ENCODE measurements at regions not wholly inside any gene's neighbourhood (a gene's known extent, or its start where the extent isn't known, plus 50 kb on each side); places are given as distances from the start of the nearest gene placed in this dataset.

DNA sequence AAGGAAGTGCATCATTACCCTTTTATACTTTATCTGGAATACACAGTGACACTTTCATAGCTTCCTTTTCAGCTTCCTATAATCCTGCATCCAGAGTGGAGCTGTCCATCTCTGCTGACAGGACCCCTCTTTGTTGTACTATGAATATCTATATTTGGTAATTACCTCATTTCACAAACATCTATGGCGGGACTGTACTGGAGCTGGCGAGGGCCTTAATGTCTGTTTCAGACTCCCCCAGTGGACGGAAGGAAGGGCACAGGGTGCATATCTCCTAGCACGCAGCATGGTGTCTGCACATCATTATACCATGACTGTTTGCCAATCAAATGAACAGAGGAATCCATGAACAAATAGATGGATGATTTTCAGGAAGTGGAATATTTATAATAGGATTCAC lies 142.3 kb downstream of the SOX11 start:
- ATAC-seq (ENCODE audit: poor library complexity), result no peak
- intact Hi-C loops (cut with DNase I), result no loop called here

GRCh38 chr2:5839550-5839949 lies 147.4 kb downstream of the SOX11 start:
- DNase-seq (no peak), ATAC-seq (ENCODE audit: poor library complexity) (no peak)
- intact Hi-C loops (cut with DNase I), result no loop called here

More for the DNA sequence above, 142.3 kb downstream of the SOX11 start:
- DNase-seq, result no peak

DNA sequence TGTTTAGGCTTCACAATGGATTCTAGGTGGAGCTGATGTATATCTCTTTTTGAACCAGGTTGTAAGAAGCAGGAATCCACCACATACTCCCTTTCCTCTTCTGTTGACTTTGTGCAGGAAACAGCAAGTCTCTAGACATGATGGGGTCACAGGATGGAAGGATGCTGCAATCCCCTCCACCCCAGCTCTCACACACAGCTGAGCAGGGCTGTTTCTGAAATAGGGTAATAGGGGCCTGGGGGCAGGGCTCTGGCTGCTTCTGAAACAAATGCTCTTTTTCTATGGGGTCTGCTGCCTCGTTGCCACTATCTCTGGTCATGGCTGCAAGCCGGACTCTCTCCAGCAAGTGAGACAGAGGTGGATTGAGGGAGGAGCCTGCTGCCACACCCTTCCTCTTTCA lies 148.9 kb downstream of the SOX11 start:
- intact Hi-C loops (cut with DNase I), result no loop called here
- DNase-seq (no peak), ATAC-seq (ENCODE audit: poor library complexity) (no peak)

GRCh38 chr2:5842326-5842725 lies 150.1 kb downstream of the SOX11 start:
- DNase-seq, result no peak
- intact Hi-C loops (cut with DNase I), result no loop called here
- no peak for ATAC-seq (ENCODE audit: poor library complexity)

DNA sequence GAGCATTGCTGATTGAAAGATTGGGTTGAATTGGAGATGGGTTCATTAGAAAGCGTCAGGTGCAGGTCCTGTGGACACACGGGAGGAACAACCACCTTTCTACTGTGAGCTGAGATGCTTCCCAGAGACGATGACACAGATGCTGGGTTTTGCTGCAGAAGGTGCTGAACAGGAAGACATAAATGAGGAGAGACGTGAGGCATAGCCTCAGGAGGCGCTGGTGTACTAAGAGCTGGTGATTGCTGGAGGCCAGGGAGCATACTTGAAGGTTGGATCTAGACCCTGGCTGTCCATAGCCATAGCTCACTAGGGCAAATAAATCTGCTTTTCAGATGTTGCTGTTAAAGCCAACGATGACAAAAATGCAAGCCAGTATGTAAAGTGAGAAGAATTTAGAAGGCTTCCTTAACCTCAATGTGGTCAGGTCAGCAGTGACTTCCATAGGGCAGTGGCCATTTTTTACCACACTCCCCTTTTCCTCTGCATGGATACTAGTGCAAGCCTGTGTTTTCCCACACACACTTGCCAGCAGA lies 153.7 kb downstream of the SOX11 start:
- DNase-seq (no peak), ATAC-seq (ENCODE audit: poor library complexity) (no peak)
- intact Hi-C loops (cut with DNase I), result no loop called here

- ATAC-seq (ENCODE audit: poor library complexity), result no peak
- intact Hi-C loops (cut with DNase I), result no loop called here
- DNase-seq, result no peak
Observed at GRCh38 chr2:5846881-5847280, 154.7 kb downstream of the SOX11 start.

DNA sequence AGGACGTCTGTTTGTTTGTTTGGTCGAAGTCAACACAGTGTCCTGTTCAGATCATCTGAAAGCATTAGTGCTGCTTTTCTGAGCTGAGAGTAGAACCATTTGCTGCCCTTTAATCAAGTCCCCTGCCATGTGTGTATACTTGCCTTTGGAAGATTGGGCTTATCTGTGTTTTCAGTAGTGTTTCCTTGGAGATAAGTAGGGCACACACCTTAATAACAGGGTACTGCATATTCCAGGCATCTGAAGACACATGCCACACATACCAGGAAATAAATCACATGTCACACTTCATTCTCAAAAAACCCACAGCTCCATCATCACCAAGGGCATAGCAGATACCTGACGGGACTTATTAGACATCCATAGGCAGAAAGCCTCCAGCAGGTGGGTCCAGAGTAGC lies 157.4 kb downstream of the SOX11 start:
- ATAC-seq (ENCODE audit: poor library complexity) (no peak), DNase-seq (no peak)
- intact Hi-C loops (cut with DNase I), result no loop called here

GRCh38 chr2:5851410-5851809 lies 159.2 kb downstream of the SOX11 start:
- intact Hi-C loops (cut with DNase I), result no loop called here
- ATAC-seq (ENCODE audit: poor library complexity), result no peak
- no peak for DNase-seq

- ATAC-seq (ENCODE audit: poor library complexity) (peak; percentile 57), DNase-seq (no peak)
- intact Hi-C loops (cut with DNase I), result no loop called here
Observed at GRCh38 chr2:5854797-5855196, 162.6 kb downstream of the SOX11 start.

- ATAC-seq (ENCODE audit: poor library complexity) (no peak), DNase-seq (no peak)
- intact Hi-C loops (cut with DNase I), result no loop called here
Observed at GRCh38 chr2:5867056-5867455, 174.9 kb downstream of the SOX11 start.

DNA sequence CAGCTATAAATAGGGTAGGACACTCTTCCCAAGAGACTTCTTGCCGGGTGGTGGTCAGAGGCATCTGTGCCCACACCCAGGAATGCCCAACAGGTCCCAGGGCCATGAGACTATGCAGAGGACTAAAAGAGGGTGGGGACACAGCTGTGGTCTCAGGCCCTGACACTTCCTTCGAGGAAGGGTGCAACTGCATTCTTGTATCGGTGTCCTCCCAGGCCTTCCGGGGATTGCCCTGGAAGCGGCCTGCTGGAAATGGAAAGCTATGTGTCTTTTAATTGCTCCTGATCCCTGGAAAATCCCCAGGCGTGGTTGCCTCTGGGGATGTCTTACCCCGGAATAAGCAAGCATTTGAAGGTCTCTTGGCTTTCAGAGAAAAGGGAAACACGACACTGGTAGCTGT lies 176.7 kb downstream of the SOX11 start:
- ATAC-seq (ENCODE audit: poor library complexity) (no peak), DNase-seq (no peak)
- intact Hi-C loops (cut with DNase I), result no loop called here

GRCh38 chr2:5869936-5870335 lies 177.8 kb downstream of the SOX11 start:
- intact Hi-C loops (cut with DNase I), result no loop called here
- DNase-seq, result no peak
- no peak for ATAC-seq (ENCODE audit: poor library complexity)

DNA sequence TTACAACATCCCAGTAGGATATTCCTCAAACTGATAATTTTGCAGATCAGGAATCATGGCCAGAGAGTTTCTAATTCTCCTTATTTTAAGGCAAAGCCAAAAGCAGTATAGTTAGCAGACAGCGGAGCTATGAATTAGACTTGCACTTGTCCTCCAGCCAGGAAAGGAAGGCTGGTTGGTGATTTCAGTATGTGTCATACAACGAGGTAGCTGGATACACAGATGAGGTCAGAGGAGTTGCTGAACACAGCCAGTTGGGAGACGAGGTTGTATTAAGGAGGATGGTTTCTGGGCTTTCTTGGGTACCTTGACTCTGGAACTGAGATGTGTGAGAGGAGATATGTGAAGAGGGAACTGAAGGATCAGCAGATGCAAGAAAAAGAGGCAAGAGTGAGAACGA lies 185.2 kb downstream of the SOX11 start:
- DNase-seq, result no peak
- no peak for ATAC-seq (ENCODE audit: poor library complexity)
- intact Hi-C loops (cut with DNase I), result no loop called here

DNA sequence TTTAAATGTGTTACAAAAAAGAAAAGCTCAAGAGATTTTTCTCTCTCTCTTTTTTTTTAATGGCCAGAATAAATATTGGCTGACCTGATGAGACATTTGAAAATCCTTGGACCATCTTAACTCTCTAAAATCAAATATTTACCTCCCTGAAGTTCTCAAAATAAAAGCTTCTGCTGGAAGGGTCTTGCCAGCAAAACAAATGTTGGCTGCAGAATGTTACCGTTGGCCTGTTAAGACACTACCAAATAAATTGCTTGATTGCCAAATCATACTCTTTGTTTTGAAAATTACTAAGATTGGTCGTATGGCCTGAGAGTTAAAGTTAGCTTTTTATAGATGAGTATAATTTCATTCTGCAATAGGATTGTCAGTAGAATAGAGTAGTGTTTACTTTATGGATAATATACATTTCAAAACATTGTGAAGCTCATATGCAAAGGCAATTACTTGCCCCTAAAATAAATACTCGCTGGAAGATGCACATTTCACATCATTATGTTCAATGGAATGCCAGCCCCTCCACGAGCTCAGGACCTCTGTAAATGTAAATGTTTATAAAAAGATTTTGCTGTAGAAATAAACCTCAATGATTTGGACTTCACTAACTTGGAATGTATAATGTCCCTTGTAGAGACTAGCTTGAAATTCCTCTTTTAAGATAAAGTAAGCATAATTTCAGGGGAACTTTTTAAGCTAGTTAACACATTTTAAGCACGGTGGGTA lies 193.4 kb downstream of the SOX11 start:
- intact Hi-C loops (cut with DNase I), result no loop called here
- ATAC-seq (ENCODE audit: poor library complexity) (no peak), DNase-seq (no peak)

DNA sequence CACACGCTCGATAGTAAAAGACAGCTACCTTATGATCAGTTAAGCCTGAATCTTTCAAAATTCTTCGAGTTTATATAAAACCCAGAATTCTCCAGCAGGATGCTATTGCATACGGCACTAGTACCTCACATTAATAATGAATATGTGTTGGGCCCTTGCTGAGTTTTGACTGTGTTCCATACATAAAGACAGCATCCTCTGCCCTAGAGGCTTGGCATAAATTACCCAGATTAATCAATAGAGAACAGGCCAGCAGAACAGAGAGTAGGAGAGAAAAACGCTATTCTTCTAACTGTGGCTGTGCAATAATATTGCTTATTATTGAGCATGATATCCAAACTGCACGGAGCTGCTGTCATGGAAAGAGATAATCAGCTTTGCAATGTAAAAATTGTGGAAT lies 194.3 kb downstream of the SOX11 start:
- DNase-seq (no peak), ATAC-seq (ENCODE audit: poor library complexity) (no peak)
- intact Hi-C loops (cut with DNase I), result no loop called here

DNA sequence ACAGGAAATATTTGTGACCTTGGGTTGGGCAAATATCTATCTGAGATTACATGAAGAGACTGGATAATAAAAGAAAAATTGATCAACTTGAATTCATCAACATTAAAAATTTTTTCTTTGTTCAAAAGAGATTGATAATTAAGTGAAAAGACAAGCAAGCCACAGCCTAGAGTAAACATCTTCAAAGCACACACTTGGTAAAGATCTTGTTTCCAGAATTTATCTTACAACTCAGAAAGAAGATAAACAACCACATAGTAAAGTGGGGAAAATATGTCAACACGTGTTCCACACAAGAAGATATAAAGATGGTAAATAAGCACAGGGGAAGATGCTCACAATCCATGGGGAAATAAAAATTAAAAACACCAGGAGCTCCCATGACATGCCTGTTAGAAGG lies 195.9 kb downstream of the SOX11 start:
- ATAC-seq (ENCODE audit: poor library complexity) (no peak), DNase-seq (no peak)

DNA sequence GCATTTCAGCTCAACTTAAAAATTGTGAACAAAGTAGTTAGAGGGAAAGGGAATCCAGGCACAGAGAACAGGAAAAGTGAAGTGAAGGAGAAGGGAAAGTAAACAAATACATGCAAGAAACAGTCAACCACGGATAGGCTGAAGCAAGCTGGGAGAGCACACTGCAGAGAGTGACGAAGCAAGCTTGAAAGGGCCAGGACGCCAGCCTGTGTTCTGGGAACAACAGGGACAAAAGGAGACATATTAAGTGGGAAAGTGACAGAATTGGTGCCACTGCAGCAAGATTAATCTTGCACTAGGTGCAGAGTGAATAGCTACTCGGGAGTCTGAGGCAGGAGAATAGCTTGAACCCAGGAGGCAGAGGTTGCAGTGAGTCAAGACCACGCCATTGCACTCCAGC lies 197.3 kb downstream of the SOX11 start:
- DNase-seq (no peak), ATAC-seq (ENCODE audit: poor library complexity) (no peak)
- intact Hi-C loops (cut with DNase I), result no loop called here

More for the DNA sequence above, 195.9 kb downstream of the SOX11 start:
- intact Hi-C loops (cut with DNase I), result no loop called here

- ATAC-seq (ENCODE audit: poor library complexity) (no peak), DNase-seq (no peak)
- intact Hi-C loops (cut with DNase I), result no loop called here
Observed at GRCh38 chr2:5894355-5894754, 202.2 kb downstream of the SOX11 start.

DNA sequence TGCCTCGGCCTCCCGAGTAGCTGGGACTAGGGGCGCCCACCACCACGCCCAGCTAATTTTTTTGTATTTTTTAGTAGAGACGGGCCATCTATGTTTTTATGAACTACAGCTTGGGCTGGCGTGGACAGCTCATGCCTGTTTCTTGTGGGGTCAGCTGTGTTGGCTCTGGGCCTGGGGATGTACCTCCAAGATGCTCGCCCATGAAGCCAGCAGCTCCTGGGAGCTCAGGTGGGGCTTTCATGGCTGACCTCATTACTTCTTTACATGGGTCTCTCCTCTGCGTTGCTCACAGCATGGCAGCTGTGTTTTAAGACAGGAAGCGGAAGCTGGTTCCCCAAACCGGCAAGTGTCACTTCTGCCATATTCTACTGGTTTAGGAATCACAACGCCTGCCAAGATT lies 203.1 kb downstream of the SOX11 start:
- intact Hi-C loops (cut with DNase I), result no loop called here
- no peak for ATAC-seq (ENCODE audit: poor library complexity)
- DNase-seq, result no peak

- ATAC-seq (ENCODE audit: poor library complexity), result no peak
- intact Hi-C loops (cut with DNase I), result no loop called here
- no peak for DNase-seq
Observed at GRCh38 chr2:5897249-5897648, 205.1 kb downstream of the SOX11 start.

DNA sequence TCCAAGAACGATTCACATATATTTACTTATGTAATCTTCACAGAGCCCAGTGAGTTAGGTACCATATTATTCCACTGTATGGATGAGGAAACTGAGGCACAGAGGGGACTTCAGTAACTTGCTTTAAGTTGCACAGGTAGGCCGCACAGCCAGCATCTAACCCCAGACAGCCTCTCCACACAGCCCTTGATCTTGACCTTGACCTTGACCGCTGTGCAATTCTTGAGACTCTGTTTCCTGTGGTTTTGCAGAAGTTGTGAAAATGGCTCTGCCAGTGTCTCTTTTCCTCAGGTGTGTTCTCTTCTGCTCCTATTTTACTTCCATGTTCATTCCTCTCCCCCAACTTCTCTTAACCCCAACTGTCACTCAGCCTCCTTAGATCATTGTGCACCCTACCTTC lies 206.5 kb downstream of the SOX11 start:
- DNase-seq (no peak), ATAC-seq (ENCODE audit: poor library complexity) (no peak)
- intact Hi-C loops (cut with DNase I), result no loop called here
